Kidney (tissue), 13 donors: ENCODE measurements at regions not wholly inside any gene's neighbourhood (a gene's known extent, or its start where the extent isn't known, plus 50 kb on each side); places are given as distances from the start of the nearest gene placed in this dataset.

ENCODE experiments used
- DNase-seq, 5 donors: peaks; one replicate each; pipeline ENCODE4 v3.0.0-alpha.2; 2013 to 2020
- FAIRE-seq: peaks from 2 replicates; lab custom pipeline; 2012; peaks lifted over from hg19 to GRCh38; lab: Jason Lieb, UNC
- H3K27ac ChIP-seq, 2 donors: one replicate each; pipeline ENCODE4 v1.7.0; 2013; ENCODE audit warnings: low read depth in 2 of 2, low read length in 2 of 2, inconsistent platforms in 1 of 2
- H3K27me3 ChIP-seq: one replicate; pipeline ENCODE4 v1.7.1; 2013; ENCODE audit warnings: low read length, inconsistent platforms; ENCODE audit not compliant: control insufficient read depth, insufficient read depth
- H3K36me3 ChIP-seq, 3 donors: one replicate each; pipeline versions ENCODE4 v1.7.0 to v1.7.1; 2013; ENCODE audit warnings: low read length in 3 of 3, control low read depth in 1 of 3, inconsistent platforms in 1 of 3; ENCODE audit not compliant: insufficient read depth in 3 of 3, control insufficient read depth in 2 of 3
- H3K4me1 ChIP-seq, 3 donors: one replicate each; pipeline versions ENCODE4 v1.7.0 to v1.7.1; 2013; ENCODE audit warnings: low read length in 3 of 3, inconsistent platforms in 1 of 3, low read depth in 1 of 3; ENCODE audit not compliant: control insufficient read depth in 2 of 3, insufficient read depth in 2 of 3
- H3K4me3 ChIP-seq, 3 donors: one replicate each; pipeline versions ENCODE4 v1.7.0 to v1.8.1; 2013; ENCODE audit warnings: low read length in 3 of 3, control low read depth in 1 of 3, inconsistent platforms in 1 of 3
- H3K9ac ChIP-seq, 3 donors: one replicate each; pipeline versions ENCODE4 v1.7.0 to v1.7.1; 2013; ENCODE audit warnings: low read length in 3 of 3, control low read depth in 1 of 3, inconsistent platforms in 1 of 3
- H3K9me3 ChIP-seq, 3 donors: one replicate each; pipeline versions ENCODE4 v1.7.0 to v1.7.1; 2013; ENCODE audit warnings: low read length in 3 of 3, control low read depth in 1 of 3, inconsistent platforms in 1 of 3; ENCODE audit not compliant: control insufficient read depth in 2 of 3, insufficient read depth in 1 of 3
- intact Hi-C: fragments of 100-400 bp; cut with DNase I; formaldehyde crosslinking; loops from one replicate; pipeline ENCODE4 v1.11.1; 2022
- TF ChIP-seq, protein P1 (sequence below): IDR thresholded peaks from 3 replicates; pipeline ENCODE4 v1.5.1; 2012; ENCODE audit warnings: mild to moderate bottlenecking, moderate library complexity, borderline replicate concordance; ENCODE audit not compliant: insufficient read depth; ENCODE audit errors: extremely low read depth
- donor health status: control.
- donor health status: control.
- donor health status: control.
- donor health status: control.
- donor health status: control.
- donor health status: DM: yes; HTN: yes; CAD: no.
- donor health status: Normal renal cell carcinoma (clear cell type).

GRCh38 chr5:175013251-175013650 is 288.9 kb downstream of the MSX2 start:
- intact Hi-C loops: no loop called here
- H3K9ac ChIP-seq: no peak overlapping the region
- FAIRE-seq: no peak
- TF ChIP-seq, protein P1, sequence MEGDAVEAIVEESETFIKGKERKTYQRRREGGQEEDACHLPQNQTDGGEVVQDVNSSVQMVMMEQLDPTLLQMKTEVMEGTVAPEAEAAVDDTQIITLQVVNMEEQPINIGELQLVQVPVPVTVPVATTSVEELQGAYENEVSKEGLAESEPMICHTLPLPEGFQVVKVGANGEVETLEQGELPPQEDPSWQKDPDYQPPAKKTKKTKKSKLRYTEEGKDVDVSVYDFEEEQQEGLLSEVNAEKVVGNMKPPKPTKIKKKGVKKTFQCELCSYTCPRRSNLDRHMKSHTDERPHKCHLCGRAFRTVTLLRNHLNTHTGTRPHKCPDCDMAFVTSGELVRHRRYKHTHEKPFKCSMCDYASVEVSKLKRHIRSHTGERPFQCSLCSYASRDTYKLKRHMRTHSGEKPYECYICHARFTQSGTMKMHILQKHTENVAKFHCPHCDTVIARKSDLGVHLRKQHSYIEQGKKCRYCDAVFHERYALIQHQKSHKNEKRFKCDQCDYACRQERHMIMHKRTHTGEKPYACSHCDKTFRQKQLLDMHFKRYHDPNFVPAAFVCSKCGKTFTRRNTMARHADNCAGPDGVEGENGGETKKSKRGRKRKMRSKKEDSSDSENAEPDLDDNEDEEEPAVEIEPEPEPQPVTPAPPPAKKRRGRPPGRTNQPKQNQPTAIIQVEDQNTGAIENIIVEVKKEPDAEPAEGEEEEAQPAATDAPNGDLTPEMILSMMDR: no peak
- no peaks in the 10 kb centered on the region for H3K9me3 ChIP-seq
- H3K4me3 ChIP-seq: no peak overlapping the region
- no peaks in the 10 kb centered on the region for H3K36me3 ChIP-seq
- H3K27me3 ChIP-seq: no peaks in the 10 kb centered on the region
- H3K27ac ChIP-seq: no peak overlapping the region
- no peak for DNase-seq
- H3K4me1 ChIP-seq: no peaks in the 10 kb centered on the region

- no peaks in the 10 kb centered on the region for H3K27me3 ChIP-seq
- H3K9me3 ChIP-seq: no peaks in the 10 kb centered on the region
- intact Hi-C loops: no loop called here
- TF ChIP-seq, protein P1: no peak
- H3K27ac ChIP-seq: no peak overlapping the region
- DNase-seq (no peak), FAIRE-seq (no peak)
- no peaks in the 10 kb centered on the region for H3K4me1 ChIP-seq
- no peaks in the 10 kb centered on the region for H3K36me3 ChIP-seq
- H3K4me3 ChIP-seq: no peak overlapping the region
- H3K9ac ChIP-seq: no peak overlapping the region
Measured at GRCh38 chr5:175012267-175012666, 287.9 kb downstream of the MSX2 start.

DNA sequence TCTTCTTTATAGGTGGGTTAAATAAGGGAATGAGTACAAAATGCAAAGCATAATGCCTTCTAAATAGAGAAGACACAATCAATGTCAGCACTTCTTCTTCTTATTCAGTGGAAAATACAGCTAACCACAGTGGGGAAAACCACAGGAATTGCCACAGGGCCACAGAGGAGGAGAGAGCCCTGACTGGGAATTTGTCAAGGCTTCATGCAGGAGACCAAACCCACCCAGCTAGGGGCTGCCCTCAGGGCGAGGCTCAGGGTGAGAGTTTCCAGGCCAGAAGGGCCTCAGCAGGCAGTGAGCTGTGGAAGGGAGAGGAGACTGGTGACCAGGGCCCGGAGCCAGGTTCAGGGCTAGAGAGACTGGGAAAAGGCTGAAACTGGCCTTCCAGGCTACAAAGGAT is 279.1 kb downstream of the MSX2 start:
- intact Hi-C loops: no loop called here
- Histone ChIP-seq H3K27me3 (no peaks in the 10 kb centered on the region), H3K9me3 (peaks cover 0 to 1% (median 0%) of the 10 kb centered on the region in 3 donors), H3K4me1 (no peaks in the 10 kb centered on the region), H3K36me3 (no peaks in the 10 kb centered on the region), H3K4me3 (no peak overlapping the region), H3K9ac (no peak overlapping the region), H3K27ac (no peak overlapping the region)
- TF ChIP-seq, protein P1: no peak
- DNase-seq: no peak
- no peak for FAIRE-seq
